PC-3 (cell line): ENCODE measurements at regions not wholly inside any gene's neighbourhood (a gene's known extent, or its start where the extent isn't known, plus 50 kb on each side); places are given as distances from the start of the nearest gene placed in this dataset.

Source experiments
- ATAC-seq: fragments of 200-7000 bp; cut with Tn5 transposase; 2 replicates; pipeline ENCODE4 v1.9.1; 2020; ENCODE audit warnings: mild to moderate bottlenecking, moderate library complexity
- BruUV-seq: library from RNA; stranded (reverse); fragments of 400-500 nt; replicated peaks from 2 replicates; lab custom pipeline; 2021; lab: Mats Ljungman, UMichigan
- CTCF ChIA-PET: fragments of 300-600 bp; sonication (Branson Sonifier 250); formaldehyde crosslinking; loops from one replicate; lab custom pipeline; 2022; ENCODE audit warnings: antibody characterized with exemption; lab: Charles Lee
- POLR2A ChIA-PET: fragments of 300-600 bp; sonication (Branson Sonifier 250); formaldehyde crosslinking; loops from one replicate; lab custom pipeline; 2022; ENCODE audit warnings: antibody characterized with exemption; ENCODE audit not compliant: unreplicated experiment; lab: Charles Lee
- DNase-seq: peaks from one replicate; pipeline ENCODE4 v3.0.0-alpha.2; 2015
- H2AFZ ChIP-seq: fragments of 300-600 bp; sonication (generic); 2 replicates; pipeline ENCODE4 v1.6.0; 2016; ENCODE audit warnings: antibody characterized with exemption, low read length
- H3F3A ChIP-seq: fragments of 300-600 bp; sonication (generic); one replicate; pipeline ENCODE4 v1.6.0; 2017; ENCODE audit warnings: antibody characterized with exemption, low read length, control low read depth, mild to moderate bottlenecking; ENCODE audit not compliant: unreplicated experiment
- H3K27ac ChIP-seq: fragments of 300-600 bp; sonication (generic); 2 replicates; pipeline ENCODE4 v1.5.1; 2016; ENCODE audit warnings: mild to moderate bottlenecking, low read length
- H3K27me3 ChIP-seq: fragments of 300-600 bp; sonication (generic); 2 replicates; pipeline ENCODE4 v1.6.1; 2016; ENCODE audit warnings: low read length, mixed read lengths
- H3K36me3 ChIP-seq: fragments of 300-600 bp; sonication (generic); 2 replicates; pipeline ENCODE4 v1.6.1; 2016; ENCODE audit warnings: low read depth, mixed run types, low read length, mixed read lengths
- H3K4me1 ChIP-seq: fragments of 300-600 bp; sonication (generic); 2 replicates; pipeline ENCODE4 v1.5.1; 2016; ENCODE audit warnings: low read length; ENCODE audit not compliant: insufficient read depth
- H3K4me2 ChIP-seq: fragments of 300-600 bp; sonication (generic); 2 replicates; pipeline ENCODE4 v1.6.0; 2016; ENCODE audit warnings: low read length
- H3K4me3 ChIP-seq: fragments of 300-600 bp; sonication (generic); 2 replicates; pipeline ENCODE4 v1.5.1; 2016; ENCODE audit warnings: mild to moderate bottlenecking, low read length, mixed read lengths
- H3K79me2 ChIP-seq: fragments of 300-600 bp; sonication (generic); 2 replicates; pipeline ENCODE4 v1.6.1; 2017; ENCODE audit warnings: low read length, mixed read lengths
- H3K9ac ChIP-seq: fragments of 300-600 bp; sonication (generic); 2 replicates; pipeline ENCODE4 v1.6.0; 2016; ENCODE audit warnings: mild to moderate bottlenecking, low read length
- H3K9me2 ChIP-seq: fragments of 300-600 bp; sonication (generic); replicated peaks from 2 replicates; pipeline ENCODE4 v1.6.1; 2016; ENCODE audit warnings: mixed run types, low read length, mixed read lengths
- H3K9me3 ChIP-seq: fragments of 300-600 bp; sonication (generic); 2 replicates; pipeline ENCODE4 v1.6.1; 2016; ENCODE audit warnings: low read length, mixed read lengths
- H4K20me1 ChIP-seq: fragments of 300-600 bp; sonication (generic); 2 replicates; pipeline ENCODE4 v1.6.1; 2016; ENCODE audit warnings: low read length, mixed read lengths
- EZH2 ChIP-seq: fragments of 300-600 bp; sonication (generic); IDR thresholded peaks from one replicate; pipeline ENCODE4 v1.6.1; 2017; ENCODE audit warnings: antibody characterized with exemption, mild to moderate bottlenecking, low read length; ENCODE audit not compliant: unreplicated experiment
- EZH2phosphoT487 ChIP-seq: fragments of 300-600 bp; sonication (generic); IDR thresholded peaks from 2 replicates; pipeline ENCODE4 v1.6.1; 2018; ENCODE audit warnings: mild to moderate bottlenecking, antibody characterized with exemption, low read length, borderline replicate concordance
- intact Hi-C: fragments of 100-400 bp; cut with micrococcal nuclease; formaldehyde crosslinking; loops from 2 replicates; pipeline ENCODE4 v1.9.0; 2023
- TF ChIP-seq, protein P1 (sequence below): fragments of 300-600 bp; sonication (generic); conservative IDR thresholded peaks from 2 replicates; pipeline ENCODE4 v1.5.1; 2017; ENCODE audit warnings: antibody characterized with exemption, low read depth, mild to moderate bottlenecking, low read length

DNA sequence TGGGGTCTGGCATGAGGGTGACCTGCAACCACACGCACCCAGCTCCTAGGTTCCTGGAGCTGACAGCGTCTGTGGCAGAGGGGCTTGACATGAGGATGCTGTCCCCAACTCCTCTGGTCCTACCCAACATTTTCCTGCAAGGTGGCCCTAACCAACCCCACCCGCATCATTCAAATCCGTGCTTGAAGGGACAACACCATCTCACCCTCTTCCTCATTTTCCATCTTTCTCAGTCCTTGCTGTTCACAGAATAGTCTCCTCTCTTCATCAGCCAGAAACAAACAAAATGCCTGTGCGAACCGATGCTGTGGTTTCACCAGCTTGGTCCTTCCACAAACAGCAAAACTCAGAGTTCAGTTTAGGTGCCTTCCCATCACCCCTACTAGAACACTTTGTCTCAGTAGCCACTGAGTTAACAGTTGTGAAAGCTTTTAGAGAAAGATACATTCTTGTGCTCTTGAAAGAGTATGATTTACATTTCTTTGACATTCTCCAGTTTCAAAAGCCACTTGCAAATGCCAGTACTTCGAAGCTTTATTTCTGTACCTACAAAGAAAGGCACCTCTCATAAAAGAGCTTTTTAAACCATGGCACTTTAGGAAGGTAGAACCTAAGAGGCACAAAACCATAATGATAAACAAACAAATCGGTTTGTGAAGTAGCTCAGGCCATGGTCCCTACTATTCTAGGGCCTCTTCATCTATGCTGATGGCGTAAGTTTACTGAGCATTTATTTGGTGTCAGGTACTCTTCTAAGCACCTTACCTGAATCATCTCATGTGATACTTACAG, 360.1 kb downstream of the SHQ1 start:
- H3K4me3 ChIP-seq, result peak overlapping the region; percentile 17; the same call in 1 of the 2 replicates
- intact Hi-C loops, result loop anchor here (1.0 kb wide), 1 partner anchor 33 kb away; no protein-coding TSS in a partner anchor
- peak overlapping the region; percentile 58; the same call in 1 of the 2 replicates for H2AFZ ChIP-seq
- CTCF ChIA-PET, result interaction anchor here (0.5 kb wide), 1 partner anchor 330 kb away, joined by 3 read pairs; no protein-coding TSS in a partner anchor
- H3K9me2 ChIP-seq, result no peaks in the 10 kb centered on the region
- H4K20me1 ChIP-seq, result no peaks in the 10 kb centered on the region
- no peaks in the 10 kb centered on the region for H3K27me3 ChIP-seq
- H3K27ac ChIP-seq, result no peak overlapping the region
- no peaks in the 10 kb centered on the region for H3F3A ChIP-seq
- ATAC-seq (no peak), DNase-seq (no peak)
- TF ChIP-seq, protein P1, sequence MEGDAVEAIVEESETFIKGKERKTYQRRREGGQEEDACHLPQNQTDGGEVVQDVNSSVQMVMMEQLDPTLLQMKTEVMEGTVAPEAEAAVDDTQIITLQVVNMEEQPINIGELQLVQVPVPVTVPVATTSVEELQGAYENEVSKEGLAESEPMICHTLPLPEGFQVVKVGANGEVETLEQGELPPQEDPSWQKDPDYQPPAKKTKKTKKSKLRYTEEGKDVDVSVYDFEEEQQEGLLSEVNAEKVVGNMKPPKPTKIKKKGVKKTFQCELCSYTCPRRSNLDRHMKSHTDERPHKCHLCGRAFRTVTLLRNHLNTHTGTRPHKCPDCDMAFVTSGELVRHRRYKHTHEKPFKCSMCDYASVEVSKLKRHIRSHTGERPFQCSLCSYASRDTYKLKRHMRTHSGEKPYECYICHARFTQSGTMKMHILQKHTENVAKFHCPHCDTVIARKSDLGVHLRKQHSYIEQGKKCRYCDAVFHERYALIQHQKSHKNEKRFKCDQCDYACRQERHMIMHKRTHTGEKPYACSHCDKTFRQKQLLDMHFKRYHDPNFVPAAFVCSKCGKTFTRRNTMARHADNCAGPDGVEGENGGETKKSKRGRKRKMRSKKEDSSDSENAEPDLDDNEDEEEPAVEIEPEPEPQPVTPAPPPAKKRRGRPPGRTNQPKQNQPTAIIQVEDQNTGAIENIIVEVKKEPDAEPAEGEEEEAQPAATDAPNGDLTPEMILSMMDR, result no peak
- TF ChIP-seq EZH2 (no peak), EZH2phosphoT487 (no peak)
- POLR2A ChIA-PET, result interaction anchor here (0.7 kb wide), 1 partner anchor 171 kb away, joined by 3 read pairs; no protein-coding TSS in a partner anchor
- H3K79me2 ChIP-seq, result no peaks in the 10 kb centered on the region
- peaks cover 41% of the 10 kb centered on the region for H3K4me1 ChIP-seq
- H3K9ac ChIP-seq, result no peak overlapping the region
- peak overlapping the region; percentile 61 for H3K4me2 ChIP-seq
- BruUV-seq, result no TSS peak
- no peaks in the 10 kb centered on the region for H3K9me3 ChIP-seq
- H3K36me3 ChIP-seq, result no peaks in the 10 kb centered on the region

DNA sequence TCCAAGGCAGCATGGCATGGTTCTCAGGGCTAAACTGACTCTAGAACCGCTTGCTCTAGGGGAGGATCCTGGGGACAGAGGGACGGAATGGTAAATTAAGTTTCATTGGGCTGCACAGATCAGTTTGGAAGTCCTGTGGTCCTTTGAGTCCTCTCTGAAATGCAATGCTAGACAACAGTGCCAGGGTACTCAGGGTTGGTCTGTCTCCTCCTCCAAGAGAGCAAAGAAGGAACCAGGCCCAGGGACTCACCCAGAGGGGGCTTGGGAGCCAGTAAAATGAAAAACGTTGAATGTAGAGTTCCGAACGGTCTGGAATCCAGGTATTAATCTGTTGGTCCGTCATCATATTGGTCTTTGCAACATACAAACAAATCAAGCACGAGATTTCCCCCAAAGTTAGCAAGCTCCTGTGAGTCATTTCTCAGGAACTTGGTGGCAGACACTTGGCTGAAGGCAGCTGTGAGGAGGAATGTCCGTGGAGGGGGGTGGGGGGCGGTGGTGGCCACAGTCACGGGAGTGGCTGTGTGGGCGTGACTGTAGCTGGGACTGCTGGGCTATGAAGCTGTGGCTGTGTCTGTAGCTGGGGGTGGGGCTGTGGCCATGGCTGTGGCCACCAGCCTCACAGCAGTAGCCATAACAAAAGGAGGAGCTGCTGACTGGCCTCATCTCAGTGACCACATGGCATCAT, 361.0 kb downstream of the SHQ1 start:
- Histone ChIP-seq H3K4me3 (peak overlapping the region; percentile 17; the same call in 1 of the 2 replicates), H2AFZ (peak overlapping the region; percentile 58), H3K4me1 (peaks cover 44% of the 10 kb centered on the region), H3K27me3 (no peaks in the 10 kb centered on the region), H3K4me2 (peak overlapping the region; percentile 61), H4K20me1 (no peaks in the 10 kb centered on the region), H3K36me3 (no peaks in the 10 kb centered on the region), H3K9me3 (no peaks in the 10 kb centered on the region), H3K27ac (0 out of 2 replicates have a peak overlapping the region, but pooled peaks have one; percentile 12), H3K9ac (no peak overlapping the region), H3F3A (no peaks in the 10 kb centered on the region), H3K9me2 (no peaks in the 10 kb centered on the region), H3K79me2 (no peaks in the 10 kb centered on the region)
- CTCF ChIA-PET, result interaction anchor here (0.5 kb wide), 2 partner anchors 331 to 887 kb away, joined by 3 read pairs; no protein-coding TSS in a partner anchor
- no peak for TF ChIP-seq EZH2phosphoT487
- TF ChIP-seq, protein P1, result no peak
- no peak for TF ChIP-seq EZH2
- POLR2A ChIA-PET, result interaction anchor here (0.6 to 0.7 kb wide), 2 partner anchors 40 to 171 kb away, joined by 3 to 6 read pairs; no protein-coding TSS in a partner anchor
- ATAC-seq (peak; percentile 77), DNase-seq (peak; percentile 90)
- intact Hi-C loops, result loop anchor here (1.0 kb wide), 1 partner anchor 34 kb away; no protein-coding TSS in a partner anchor
- BruUV-seq, result no TSS peak
